ENCODE measurements at regions not wholly inside any gene's neighbourhood (a gene's known extent, or its start where the extent isn't known, plus 50 kb on each side); places are given as distances from the start of the nearest gene placed in this dataset.
"Not testable (repeated sequence)": the region's sequence is repeated elsewhere in the genome, so short reads cannot be mapped to it uniquely, and the experiment has no call there.

DNA sequence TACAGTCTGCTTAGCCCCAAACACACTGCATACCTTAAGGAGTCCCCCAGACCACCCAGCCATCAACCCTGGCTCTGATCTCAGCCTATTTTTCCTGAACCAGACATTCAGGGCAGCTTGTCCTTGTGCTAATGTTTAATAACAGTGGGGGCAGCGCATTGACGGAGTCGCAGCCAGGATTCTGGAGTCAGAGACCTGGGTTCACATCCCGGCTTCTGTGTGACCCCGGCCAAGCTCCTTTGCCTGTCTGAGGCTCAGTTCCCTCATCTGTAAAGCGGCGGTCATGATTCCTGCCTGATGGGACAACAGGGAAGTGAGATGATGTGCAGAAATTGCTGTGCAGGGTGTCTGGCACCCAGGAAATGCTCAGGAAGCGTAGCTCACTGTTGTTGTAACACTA, 63.1 kb downstream of the MATN1 start:
- no peak for DNase-seq (ENCODE audit: extremely low read depth, low read depth)

DNA sequence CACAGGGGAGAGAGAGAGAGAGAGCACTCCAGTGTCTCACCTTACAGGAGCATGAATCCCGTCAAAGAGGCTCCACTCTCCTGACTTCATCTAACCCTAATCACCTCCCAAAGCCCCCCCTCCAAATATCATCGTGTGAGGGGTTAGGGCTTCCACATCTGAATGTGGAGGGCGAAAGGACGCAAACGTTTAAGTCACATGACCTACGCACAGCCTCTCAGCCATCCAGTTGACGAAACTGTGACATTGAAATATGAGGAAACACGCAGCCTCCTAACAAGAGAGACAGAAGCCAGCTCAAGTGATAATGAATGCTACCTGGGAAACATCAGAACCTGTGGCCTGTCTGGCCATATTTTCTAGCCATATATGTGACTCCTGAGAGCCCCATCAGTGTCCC, 63.7 kb downstream of the MATN1 start:
- no peak for DNase-seq (ENCODE audit: extremely low read depth, low read depth)

DNA sequence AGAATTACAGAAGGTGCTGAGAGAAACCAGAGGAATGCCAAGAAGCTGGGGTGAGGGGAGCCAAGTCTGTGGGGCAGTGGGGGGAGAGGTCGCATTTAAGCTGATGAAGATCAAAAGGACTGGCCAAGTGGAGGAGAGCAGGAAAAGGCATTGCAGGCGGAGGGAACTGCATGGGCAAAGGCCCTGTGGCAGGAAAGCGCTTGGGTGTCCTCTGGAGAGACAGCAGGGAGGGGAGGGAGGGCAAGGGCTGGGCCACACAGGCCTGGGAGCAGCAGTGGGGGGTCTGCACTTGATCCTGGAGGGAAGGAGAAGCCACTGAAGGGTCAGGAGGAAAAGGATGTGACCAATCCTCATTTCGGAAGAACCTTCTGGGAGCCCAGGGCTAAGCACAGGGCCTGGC, 65.0 kb downstream of the MATN1 start:
- not testable (repeated sequence) for DNase-seq (ENCODE audit: extremely low read depth, low read depth)

DNA sequence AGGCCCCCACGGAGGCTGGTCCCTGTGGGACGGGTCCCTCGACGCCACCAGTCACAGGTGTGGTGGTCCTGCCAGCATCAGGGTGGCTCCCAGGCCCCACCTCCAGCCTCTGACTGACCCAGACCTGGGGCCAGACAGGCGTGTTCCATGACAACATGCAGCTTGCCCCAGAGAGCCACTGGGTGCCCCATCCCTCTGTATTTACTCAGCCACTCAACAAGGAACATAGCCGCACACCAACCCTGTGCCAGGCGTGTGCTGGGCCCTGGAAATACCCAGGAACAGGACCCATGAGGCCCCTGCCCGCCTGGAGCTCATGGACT, 65.4 kb downstream of the MATN1 start:
- DNase-seq (ENCODE audit: extremely low read depth, low read depth): no peak

DNA sequence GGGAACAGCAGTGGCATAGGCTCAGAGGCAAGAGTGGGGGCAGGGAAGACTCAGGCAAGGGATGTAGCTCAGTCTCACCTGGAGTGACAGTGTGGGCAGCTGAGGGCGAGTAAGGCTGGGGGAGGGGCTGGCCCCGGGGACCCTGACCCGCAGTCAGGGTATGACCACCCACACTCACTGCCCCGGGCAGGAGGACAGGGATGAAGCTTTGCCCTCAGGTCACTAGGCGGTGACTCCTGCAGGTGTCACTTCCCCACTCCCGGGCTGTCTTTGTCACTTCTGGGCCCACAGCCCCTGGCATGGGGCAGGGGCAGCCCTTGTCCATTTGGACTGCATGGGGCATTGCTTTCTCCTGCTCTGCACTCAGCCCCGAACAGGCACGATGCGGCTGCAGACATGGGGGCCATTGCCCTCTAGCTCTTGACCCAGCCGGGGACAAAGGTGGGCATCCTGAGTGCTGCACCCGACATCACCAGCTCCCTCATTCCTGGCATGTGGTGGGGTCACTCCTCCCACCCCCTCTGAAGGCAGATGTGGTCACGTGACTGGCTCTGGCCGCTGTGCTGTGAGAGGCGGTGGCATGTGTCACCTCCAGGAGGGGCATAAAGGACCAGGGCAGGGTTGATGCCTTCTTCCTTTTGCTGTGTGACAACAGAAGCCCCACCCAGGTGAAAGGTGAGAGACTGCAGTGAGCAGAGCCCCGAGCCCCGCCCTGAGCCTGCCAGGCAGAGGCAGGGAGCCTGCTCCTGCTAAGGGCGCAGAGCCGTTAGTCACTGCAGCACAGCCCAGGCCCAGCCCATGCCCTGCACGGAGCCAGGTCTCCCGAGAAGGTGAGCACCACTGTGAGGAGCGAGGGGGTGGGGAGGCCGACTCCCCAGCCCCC, 66.0 kb downstream of the MATN1 start:
- DNase-seq (ENCODE audit: extremely low read depth, low read depth): no peak

DNA sequence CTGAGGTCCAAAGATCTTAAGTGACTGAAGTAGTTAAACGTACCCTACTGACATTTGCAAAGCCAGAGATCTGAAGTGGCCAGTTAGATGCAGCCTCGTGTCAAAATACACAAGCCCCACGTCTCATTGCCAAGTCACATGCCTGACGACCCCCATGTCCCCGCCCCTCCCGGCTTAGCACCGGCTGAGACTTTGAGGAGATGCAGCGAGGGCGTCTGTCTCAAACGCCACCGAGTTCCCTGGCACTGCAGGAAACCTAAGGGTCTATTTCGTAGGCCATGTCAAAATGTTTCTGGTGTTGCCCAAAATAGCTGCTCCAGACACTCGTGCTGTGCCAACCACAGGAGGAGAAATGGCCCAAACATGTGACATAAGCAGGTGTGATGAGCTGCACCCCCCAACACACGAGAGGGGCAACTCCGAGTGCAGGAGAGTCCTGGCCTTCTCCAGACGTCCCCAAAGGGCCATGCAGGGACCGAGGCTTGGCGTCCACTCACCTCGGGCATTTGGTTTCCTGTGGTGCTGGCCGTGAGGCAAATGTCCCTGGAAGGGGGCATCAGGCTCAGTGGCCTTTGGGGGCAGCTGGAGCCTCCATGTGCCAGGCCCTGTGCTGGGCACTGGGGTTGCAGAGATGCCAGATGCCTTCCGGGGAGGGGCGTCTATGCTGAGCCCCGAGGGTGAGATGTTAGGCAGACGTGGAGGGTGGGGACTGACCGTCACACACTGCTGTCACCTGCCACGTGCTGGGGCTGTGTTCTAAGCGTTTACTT, 67.0 kb downstream of the MATN1 start:
- no peak for DNase-seq (ENCODE audit: extremely low read depth, low read depth)

DNA sequence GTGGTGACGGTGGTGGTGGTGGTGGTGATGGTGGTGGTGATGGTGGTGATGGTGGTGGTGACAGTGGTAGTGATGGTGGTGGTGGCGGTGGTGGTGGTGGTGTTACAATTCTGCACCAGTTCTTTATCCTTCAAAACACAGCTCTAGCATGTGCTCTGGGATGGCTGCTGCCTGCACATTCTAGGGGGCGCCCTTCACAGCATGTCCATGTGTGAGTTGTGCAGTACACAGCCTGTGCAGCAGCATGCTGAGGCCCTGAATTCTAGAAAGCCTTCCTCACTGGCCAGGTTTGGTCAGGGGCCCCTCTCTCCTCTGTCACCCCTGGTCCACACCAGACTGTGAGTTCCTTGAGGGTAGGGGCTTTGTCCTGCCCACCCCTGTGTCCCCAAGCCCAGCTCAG, 67.7 kb downstream of the MATN1 start:
- no peak for DNase-seq (ENCODE audit: extremely low read depth, low read depth)

DNA sequence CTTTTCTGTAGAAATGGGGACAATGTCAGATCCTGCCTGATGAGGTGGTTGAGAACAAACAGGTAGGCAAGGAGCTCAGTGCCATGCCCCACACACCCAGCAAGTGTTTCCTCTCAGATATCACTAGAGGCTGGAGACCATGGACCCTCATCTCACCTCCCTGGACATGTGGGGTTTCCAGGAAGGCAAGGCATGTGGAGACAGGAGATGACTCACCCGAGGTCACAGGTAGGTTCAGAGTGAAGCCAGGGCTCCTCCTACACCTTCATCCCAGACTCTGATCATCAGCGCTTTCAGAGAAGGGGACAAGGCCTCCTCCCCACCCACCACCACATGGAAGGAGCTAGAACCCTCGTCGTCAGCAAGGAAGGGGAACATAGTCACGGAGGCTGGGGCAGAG, 69.2 kb downstream of the MATN1 start:
- DNase-seq (ENCODE audit: extremely low read depth, low read depth): no peak

DNA sequence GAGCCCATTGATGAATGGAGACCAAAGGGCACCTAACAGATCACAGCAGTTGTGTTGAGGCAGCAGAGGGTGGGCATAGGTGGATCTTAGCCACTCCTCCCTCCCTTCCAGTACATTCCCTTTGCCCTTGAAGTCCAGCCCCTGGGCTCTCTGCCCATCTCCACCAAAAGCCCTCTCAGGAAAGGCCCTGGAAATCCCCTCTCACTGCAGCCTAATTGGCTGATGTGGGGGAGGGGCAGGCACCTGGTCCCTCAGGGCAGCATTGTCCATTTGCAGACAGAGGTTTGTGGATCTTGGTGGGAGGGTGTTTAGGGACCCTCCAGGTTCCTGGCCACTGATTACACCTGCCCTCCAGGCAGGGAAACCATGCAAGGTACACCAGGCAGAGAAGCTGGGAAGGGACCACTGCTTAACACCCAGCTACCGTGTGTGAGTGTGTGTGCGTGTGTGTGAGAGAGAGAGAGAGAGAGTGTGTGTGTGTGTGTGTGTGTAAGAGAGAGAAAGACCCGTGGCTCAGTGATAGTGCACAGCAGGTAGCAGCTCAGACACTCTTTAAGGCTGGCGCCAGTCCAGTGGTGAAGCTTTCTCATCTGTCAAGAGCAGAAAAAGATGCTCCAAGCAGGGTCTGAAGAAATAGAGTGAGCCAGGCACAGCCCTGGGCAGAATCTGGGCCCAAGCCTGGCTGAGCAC, 71.1 kb downstream of the MATN1 start:
- DNase-seq (ENCODE audit: extremely low read depth, low read depth): no peak

DNA sequence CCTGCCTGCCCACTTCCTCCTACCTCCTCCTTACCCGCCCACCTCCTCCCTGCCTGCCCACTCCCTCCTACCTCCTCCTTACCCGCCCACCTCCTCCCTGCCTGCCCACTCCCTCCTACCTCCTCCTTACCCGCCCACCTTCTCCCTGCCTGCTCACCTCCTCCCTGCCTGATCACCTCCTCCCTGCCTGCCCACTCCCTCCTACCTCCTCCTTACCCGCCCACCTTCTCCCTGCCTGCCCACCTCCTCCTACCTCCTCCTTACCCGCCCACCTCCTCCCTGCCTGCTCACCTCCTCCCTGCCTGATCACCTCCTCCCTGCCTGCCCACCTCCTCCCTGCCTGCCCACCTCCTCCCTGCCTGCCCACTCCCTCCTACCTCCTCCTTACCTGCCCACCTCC, 72.0 kb downstream of the MATN1 start:
- not testable (repeated sequence) for DNase-seq (ENCODE audit: extremely low read depth, low read depth)

DNA sequence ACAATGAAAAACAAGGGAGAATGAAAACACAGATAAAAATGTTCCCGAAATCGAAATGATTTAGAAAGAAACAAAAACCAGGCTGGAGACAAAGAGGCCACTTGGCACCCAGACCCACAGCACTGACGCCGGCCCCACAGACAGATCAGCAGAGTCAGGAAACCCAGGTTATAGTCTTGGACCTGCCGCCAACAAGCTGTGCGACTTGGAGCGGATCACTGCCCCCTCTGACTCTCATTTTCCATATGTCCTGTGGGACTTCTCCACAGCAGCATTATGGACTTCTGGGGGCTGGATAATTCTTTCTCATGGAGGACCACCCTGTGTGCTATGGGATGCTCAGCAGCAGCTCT, 72.4 kb downstream of the MATN1 start:
- DNase-seq (ENCODE audit: extremely low read depth, low read depth): no peak

DNA sequence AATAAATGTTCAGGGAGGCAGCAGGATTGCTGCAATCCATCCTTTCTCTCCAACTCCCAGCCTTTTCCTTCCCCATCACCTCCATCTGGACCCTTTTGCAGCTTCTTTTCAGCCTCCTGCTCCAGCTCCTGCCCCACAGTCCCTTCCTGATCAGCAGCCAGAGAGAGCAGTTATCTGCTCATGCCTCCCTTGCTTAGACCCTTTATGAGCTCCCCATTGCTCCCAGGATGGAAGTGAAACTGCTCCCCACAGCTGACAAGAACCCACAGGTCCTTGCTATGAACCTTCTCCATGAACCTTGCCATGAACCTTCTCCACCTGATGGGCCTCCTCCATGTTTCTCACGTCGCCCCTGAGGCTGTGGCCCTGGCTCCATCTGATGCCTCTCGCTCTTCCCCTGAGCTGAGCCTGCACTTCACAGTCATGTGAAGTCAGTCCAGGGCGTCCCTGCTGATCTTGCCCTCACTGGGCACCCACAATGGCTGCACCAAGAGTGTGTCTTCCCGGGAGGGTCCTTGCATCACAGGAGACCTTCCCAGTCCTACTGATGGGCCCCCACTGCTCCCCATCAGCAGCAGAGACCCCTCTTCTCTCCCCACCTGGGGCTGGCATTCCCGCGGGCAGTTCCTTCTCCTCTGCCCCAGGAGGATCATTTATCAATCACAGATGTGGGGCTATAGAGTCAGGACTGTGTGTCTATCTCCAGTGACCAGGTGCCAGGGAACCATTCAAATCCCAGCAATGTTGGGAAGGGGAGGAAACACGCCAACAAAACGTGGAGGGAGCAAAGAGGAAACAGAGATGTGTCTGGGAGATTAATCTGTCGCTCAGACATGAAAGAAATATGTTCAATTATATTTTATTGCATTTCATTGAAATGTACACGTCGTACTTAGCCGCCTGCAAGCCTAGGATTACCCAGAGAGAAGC, 73.1 kb downstream of the MATN1 start:
- DNase-seq (ENCODE audit: extremely low read depth, low read depth): no peak

DNA sequence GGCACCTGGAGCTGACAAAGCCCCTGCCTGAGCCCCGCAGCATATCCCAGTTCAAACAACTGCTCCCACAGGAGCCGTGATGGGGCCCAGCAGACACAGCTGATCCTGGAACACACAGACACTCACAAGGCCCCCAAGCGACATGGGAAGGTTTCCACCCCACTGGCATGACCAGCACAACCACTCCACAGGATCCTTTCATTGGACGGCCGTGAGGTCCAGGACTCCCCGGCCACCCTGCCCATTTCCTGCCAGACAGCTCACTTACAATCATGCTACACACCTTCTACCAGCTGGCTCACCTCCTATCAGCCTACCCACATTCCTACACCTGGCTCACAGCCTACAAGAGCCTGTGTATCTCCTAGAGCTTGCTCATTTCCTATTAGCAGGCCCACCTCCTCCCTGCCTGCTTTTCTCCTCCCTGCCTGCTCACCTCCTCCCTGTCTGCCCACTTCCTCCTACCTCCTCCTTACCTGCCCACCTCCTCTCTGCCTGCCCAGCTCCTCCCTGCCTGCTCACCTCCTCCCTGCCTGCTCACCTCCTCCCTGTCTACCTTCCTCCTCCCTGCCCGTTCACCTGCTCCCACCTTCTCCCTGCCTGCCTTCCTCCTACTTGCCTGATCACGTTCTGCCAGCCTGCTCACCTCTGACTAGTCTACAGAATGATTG, 73.9 kb downstream of the MATN1 start:
- no peak for DNase-seq (ENCODE audit: extremely low read depth, low read depth)

DNA sequence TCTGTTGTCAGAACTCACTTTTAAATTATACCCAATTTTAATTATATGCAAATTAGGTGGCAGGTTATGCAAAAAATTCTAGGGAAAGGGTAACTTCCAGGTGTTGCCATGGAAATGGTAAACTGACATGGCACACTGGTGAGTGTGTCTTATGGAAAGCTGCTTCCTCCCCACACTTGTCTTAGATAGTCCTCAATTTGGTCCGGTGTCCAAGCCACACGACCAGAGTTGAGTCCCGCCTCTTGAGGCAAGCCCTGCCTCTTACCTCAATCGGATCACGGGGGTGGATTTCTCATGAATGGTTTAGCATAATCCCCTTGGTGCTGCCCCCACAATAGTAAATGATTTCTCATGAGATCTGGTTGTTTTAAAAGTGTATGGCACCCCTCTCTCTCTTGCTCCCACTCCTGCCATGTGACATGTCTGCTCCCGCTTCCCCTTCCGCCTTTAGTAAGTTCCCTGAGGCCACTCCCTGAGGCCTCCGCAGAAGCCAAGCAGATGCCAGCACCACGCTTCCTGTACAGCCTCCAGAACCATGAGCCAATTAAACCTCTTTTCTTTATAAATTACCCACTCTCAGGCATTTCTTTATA, 74.9 kb downstream of the MATN1 start:
- DNase-seq (ENCODE audit: extremely low read depth, low read depth): no peak

DNA sequence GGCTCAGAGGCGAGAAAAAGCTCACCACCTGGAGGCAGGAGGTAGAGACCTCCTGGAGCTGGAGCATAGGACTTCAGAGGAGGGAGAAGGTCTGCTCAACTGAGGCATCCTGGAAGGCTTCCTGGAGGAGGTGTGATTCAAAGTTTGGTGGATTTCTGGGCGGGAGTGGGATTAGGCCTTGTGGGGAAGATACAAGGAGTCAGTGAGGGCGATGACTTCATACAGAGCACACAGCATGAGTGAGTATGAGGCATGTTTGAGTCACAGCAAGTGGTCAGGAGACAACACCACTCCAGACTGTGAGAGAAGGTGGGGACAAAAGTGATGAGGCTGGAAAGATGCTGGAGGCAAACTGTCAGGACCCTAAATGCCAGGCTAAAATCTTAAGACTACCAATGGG, 77.6 kb downstream of the MATN1 start:
- DNase-seq (ENCODE audit: extremely low read depth, low read depth): no peak

DNA sequence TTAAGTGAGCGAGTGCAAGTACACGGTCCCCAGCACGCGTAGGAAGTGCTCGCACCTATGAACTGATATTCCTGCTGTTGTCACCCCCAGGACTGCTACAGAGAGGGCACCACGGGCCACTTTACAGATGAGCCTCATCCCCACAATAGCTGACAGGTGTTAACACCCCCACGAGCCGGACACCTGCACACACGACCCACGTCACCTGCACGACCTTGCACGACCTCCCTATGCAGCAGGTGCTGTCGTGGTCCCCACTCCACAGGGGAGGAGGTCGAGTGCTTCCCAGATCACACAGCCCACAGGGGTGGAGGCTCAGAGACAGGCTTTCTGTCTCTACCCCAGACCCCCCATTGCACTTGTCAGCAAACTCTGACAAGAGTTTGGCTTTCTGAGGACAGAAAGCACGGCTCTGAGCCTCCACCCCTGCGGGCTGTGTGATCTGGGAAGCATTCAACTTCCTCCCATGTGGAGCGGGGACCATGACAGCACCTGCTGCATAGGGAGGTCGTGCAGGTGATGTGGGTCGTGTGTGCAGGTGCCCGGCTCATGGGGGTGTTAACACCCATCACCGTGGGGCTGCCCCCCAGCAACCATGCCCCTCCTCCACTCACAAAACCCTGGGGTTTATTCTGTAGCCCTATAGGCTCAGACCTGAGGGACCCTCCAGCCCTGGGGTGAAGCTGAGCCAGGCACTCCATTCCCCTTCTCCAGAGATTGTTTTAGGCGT, 80.8 kb downstream of the MATN1 start:
- no peak for DNase-seq (ENCODE audit: extremely low read depth, low read depth)

DNA sequence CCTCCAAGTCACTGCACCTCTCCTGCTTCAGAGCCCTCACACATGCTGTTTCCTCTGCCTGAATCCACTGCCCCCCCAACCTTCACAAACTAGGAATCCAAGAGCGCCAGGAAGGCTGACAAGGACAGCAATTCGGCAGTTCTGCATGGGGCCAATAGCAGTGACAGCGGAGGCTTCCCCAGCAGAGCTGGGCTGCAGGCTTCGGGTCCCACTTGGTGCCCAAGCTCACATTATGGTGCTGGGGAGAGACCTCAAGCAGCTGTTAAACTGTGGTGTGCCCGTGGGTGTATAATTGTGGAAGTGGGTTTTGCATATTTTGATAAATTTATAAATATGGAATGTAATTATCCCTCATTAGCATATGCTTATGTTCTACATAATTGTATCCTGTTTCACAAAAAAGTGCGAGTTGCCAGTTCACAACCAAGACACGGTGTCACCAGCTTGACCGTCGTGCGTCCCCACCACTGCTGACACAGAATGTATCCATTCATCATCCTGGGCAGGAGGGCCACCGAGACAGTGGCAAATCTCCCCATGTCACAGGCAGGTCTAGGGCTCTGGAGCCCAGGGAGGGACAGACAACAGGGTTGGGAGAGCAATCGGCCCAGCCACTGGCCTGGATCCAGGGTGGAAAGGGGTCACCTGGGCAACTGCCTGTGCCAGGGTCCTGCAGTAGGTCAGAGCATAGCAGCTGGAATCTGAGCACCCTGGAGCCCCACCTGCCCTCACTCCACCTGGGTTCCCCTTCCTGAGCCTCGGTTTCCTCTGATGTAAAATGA, 81.6 kb downstream of the MATN1 start:
- DNase-seq (ENCODE audit: extremely low read depth, low read depth): no peak

DNA sequence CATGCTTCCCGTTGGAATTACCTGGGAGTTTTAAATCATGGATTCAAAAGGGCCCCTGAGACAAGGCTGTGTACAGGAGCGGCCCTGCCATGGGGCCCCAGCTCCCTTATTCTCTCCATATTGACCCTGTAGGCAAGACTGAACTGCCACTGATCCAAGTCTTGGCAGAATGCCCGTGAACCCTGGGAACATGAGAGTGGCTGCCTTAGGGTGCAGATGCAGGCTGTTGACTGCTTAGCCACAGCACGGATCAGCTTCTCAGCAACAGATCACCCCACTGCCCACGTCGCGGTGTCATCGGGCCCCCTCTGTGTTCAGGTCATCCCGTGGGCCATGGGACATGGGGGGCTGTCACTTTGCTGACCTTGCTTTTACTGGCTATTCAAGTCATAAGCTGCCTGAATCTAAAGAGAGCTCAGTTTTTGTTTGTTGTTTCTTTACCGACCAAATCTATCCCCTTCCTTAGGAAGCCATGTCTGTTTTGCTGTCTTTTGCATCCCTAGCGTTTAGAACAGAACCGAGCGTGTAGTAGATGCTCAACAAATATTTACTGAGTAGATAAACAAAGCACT, 83.4 kb downstream of the MATN1 start:
- DNase-seq (ENCODE audit: extremely low read depth, low read depth): no peak

All from NCI-H460 (cell line).